ENCODE measurements at regions not wholly inside any gene's neighbourhood (a gene's known extent, or its start where the extent isn't known, plus 50 kb on each side); places are given as distances from the start of the nearest gene placed in this dataset.

GRCh38 chr12:89278862-89279261, 73.4 kb downstream of the DUSP6 start:
- Mint-ChIP-seq H3K27me3 (ENCODE audit: low read depth) (no peaks in the 10 kb centered on the region), H3K4me1 (peaks cover 8% of the 10 kb centered on the region), H3K36me3 (ENCODE audit: low read depth) (no peaks in the 10 kb centered on the region), H3K27ac (no peak overlapping the region), H3K9me3 (no peaks in the 10 kb centered on the region), H3K4me3 (no peak overlapping the region)
- TF ChIP-seq, protein P1, sequence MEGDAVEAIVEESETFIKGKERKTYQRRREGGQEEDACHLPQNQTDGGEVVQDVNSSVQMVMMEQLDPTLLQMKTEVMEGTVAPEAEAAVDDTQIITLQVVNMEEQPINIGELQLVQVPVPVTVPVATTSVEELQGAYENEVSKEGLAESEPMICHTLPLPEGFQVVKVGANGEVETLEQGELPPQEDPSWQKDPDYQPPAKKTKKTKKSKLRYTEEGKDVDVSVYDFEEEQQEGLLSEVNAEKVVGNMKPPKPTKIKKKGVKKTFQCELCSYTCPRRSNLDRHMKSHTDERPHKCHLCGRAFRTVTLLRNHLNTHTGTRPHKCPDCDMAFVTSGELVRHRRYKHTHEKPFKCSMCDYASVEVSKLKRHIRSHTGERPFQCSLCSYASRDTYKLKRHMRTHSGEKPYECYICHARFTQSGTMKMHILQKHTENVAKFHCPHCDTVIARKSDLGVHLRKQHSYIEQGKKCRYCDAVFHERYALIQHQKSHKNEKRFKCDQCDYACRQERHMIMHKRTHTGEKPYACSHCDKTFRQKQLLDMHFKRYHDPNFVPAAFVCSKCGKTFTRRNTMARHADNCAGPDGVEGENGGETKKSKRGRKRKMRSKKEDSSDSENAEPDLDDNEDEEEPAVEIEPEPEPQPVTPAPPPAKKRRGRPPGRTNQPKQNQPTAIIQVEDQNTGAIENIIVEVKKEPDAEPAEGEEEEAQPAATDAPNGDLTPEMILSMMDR (IDR thresholded peaks at IDR 0.05; ENCODE audit: unreplicated experiment in 3 of 3): no peak

GRCh38 chr12:89278169-89278568, 74.1 kb downstream of the DUSP6 start:
- H3K27ac Mint-ChIP-seq: no peak overlapping the region
- H3K9me3 Mint-ChIP-seq: no peaks in the 10 kb centered on the region
- H3K27me3 Mint-ChIP-seq (ENCODE audit: low read depth): no peaks in the 10 kb centered on the region
- no peaks in the 10 kb centered on the region for H3K36me3 Mint-ChIP-seq (ENCODE audit: low read depth)
- no peak overlapping the region for H3K4me3 Mint-ChIP-seq
- H3K4me1 Mint-ChIP-seq: peaks cover 8% of the 10 kb centered on the region
- TF ChIP-seq, protein P1 (IDR thresholded peaks at IDR 0.05; ENCODE audit: unreplicated experiment in 3 of 3): no peak

GRCh38 chr12:89276860-89277259, 75.4 kb downstream of the DUSP6 start:
- H3K4me3 Mint-ChIP-seq: no peak overlapping the region
- H3K4me1 Mint-ChIP-seq: peaks cover 8% of the 10 kb centered on the region

DNA sequence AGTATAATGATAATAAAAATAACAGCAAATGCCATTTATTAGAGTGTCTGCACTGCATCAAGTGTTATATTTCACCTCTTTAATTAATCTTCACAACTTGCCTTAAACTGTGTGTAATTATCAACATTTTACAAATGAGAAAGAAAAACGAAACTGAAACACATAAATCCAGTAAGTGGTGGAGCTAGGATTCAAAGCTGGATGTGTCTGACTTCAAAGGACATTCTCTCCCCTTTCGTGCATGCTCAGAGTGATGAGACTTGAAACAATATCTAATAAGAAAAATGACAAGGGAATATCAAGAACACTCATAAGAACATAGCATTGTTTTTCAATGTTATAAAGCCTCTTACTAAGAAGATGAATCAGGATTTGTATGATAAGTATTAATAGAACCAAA, 78.8 kb downstream of the DUSP6 start:
- TF ChIP-seq, protein P1 (IDR thresholded peaks at IDR 0.05; ENCODE audit: unreplicated experiment in 3 of 3): no peak
- peaks cover 6% of the 10 kb centered on the region for H3K9me3 Mint-ChIP-seq
- H3K4me1 Mint-ChIP-seq: no peaks in the 10 kb centered on the region
- peaks cover 5% of the 10 kb centered on the region for H3K36me3 Mint-ChIP-seq (ENCODE audit: low read depth)
- H3K27me3 Mint-ChIP-seq (ENCODE audit: low read depth): no peaks in the 10 kb centered on the region
- H3K4me3 Mint-ChIP-seq: no peak overlapping the region
- no peak overlapping the region for H3K27ac Mint-ChIP-seq

More at GRCh38 chr12:89276860-89277259, 75.4 kb downstream of the DUSP6 start:
- no peaks in the 10 kb centered on the region for H3K27me3 Mint-ChIP-seq (ENCODE audit: low read depth)
- no peaks in the 10 kb centered on the region for H3K36me3 Mint-ChIP-seq (ENCODE audit: low read depth)
- H3K27ac Mint-ChIP-seq: no peak overlapping the region
- no peaks in the 10 kb centered on the region for H3K9me3 Mint-ChIP-seq
- TF ChIP-seq, protein P1 (IDR thresholded peaks at IDR 0.05; ENCODE audit: unreplicated experiment in 3 of 3): no peak

GRCh38 chr12:89270548-89270947, 81.8 kb downstream of the DUSP6 start:
- Mint-ChIP-seq H3K4me1 (no peaks in the 10 kb centered on the region), H3K4me3 (no peak overlapping the region), H3K27ac (no peak overlapping the region), H3K36me3 (ENCODE audit: low read depth) (peaks cover 5% of the 10 kb centered on the region), H3K27me3 (ENCODE audit: low read depth) (no peaks in the 10 kb centered on the region), H3K9me3 (peaks cover 6% of the 10 kb centered on the region)
- TF ChIP-seq, protein P1 (IDR thresholded peaks at IDR 0.05; ENCODE audit: unreplicated experiment in 3 of 3): no peak

- Mint-ChIP-seq H3K27me3 (ENCODE audit: low read depth) (no peaks in the 10 kb centered on the region), H3K4me3 (no peak overlapping the region), H3K4me1 (no peaks in the 10 kb centered on the region), H3K36me3 (ENCODE audit: low read depth) (peaks cover 5% of the 10 kb centered on the region), H3K9me3 (peaks cover 6% of the 10 kb centered on the region), H3K27ac (no peak overlapping the region)
- TF ChIP-seq, protein P1 (IDR thresholded peaks at IDR 0.05; ENCODE audit: unreplicated experiment in 3 of 3): no peak
These were observed 83.1 kb downstream of the DUSP6 start for GRCh38 chr12:89269174-89269573.
